H9 (cell line): ENCODE measurements at regions not wholly inside any gene's neighbourhood (a gene's known extent, or its start where the extent isn't known, plus 50 kb on each side); places are given as distances from the start of the nearest gene placed in this dataset.

ENCODE experiments used
- DNase-seq: peaks from one replicate; pipeline ENCODE4 v3.0.0-alpha.2; 2017
- H2AFZ ChIP-seq: one replicate; pipeline ENCODE4 v1.6.1; 2013; ENCODE audit warnings: mild to moderate bottlenecking, low read length, control low read depth, moderate library complexity
- H2AK5ac ChIP-seq: 2 replicates; pipeline ENCODE4 v1.6.1; 2013; ENCODE audit warnings: low read length, control low read depth, mixed read lengths; ENCODE audit not compliant: insufficient read length
- H2BK120ac ChIP-seq: one replicate; pipeline ENCODE4 v1.6.1; 2013; ENCODE audit warnings: low read depth, mild to moderate bottlenecking, low read length, control low read depth, inconsistent platforms; ENCODE audit not compliant: poor library complexity, severe bottlenecking
- H2BK12ac ChIP-seq: 2 replicates; pipeline ENCODE4 v1.6.1; 2013; ENCODE audit warnings: low read length, control low read depth, mixed read lengths, low read depth; ENCODE audit not compliant: insufficient read length
- H2BK15ac ChIP-seq: 2 replicates; pipeline ENCODE4 v1.6.1; 2013; ENCODE audit warnings: low read depth, low read length, control low read depth
- H2BK20ac ChIP-seq: one replicate; pipeline ENCODE4 v1.6.1; 2013; ENCODE audit warnings: low read depth, mild to moderate bottlenecking, low read length, control low read depth, inconsistent platforms; ENCODE audit not compliant: poor library complexity, severe bottlenecking
- H2BK5ac ChIP-seq: 2 replicates; pipeline ENCODE4 v1.6.1; 2013; ENCODE audit warnings: low read length, control low read depth, mixed read lengths; ENCODE audit not compliant: insufficient read length
- H3K14ac ChIP-seq: 2 replicates; pipeline ENCODE4 v1.6.1; 2013; ENCODE audit warnings: low read length, control low read depth; ENCODE audit not compliant: insufficient read depth
- H3K18ac ChIP-seq: 2 replicates; pipeline ENCODE4 v1.6.1; 2013; ENCODE audit warnings: low read depth, mild to moderate bottlenecking, mixed read lengths, low read length, control low read depth; ENCODE audit not compliant: insufficient read length
- H3K23ac ChIP-seq: 2 replicates; pipeline ENCODE4 v1.6.1; 2013; ENCODE audit warnings: low read length, control low read depth, mixed read lengths, low read depth; ENCODE audit not compliant: insufficient read length
- H3K23me2 ChIP-seq: 2 replicates; pipeline ENCODE4 v1.6.1; 2013; ENCODE audit warnings: low read depth, mild to moderate bottlenecking, mixed read lengths, low read length, control low read depth; ENCODE audit not compliant: insufficient read length, poor library complexity, severe bottlenecking
- H3K27ac ChIP-seq: 2 replicates; pipeline ENCODE4 v1.5.1; 2013; ENCODE audit warnings: low read length, control low read depth, mixed read lengths, low read depth; ENCODE audit not compliant: insufficient read length
- H3K27me3 ChIP-seq: 2 replicates; pipeline ENCODE4 v1.6.1; 2013; ENCODE audit warnings: low read length, control low read depth, inconsistent platforms; ENCODE audit not compliant: insufficient read depth
- H3K4ac ChIP-seq: 2 replicates; pipeline ENCODE4 v1.6.1; 2013; ENCODE audit warnings: low read depth, mild to moderate bottlenecking, control low read depth, inconsistent platforms, low read length, moderate library complexity
- H3K4me1 ChIP-seq: 2 replicates; pipeline ENCODE4 v1.6.1; 2013; ENCODE audit warnings: low read length, control low read depth, inconsistent platforms; ENCODE audit not compliant: insufficient read depth
- H3K4me2 ChIP-seq: 2 replicates; pipeline ENCODE4 v1.6.1; 2013; ENCODE audit warnings: low read length, control low read depth, mixed read lengths; ENCODE audit not compliant: insufficient read length, insufficient read depth
- H3K56ac ChIP-seq: 2 replicates; pipeline ENCODE4 v1.6.1; 2013; ENCODE audit warnings: low read depth, mild to moderate bottlenecking, mixed read lengths, low read length, control low read depth; ENCODE audit not compliant: insufficient read length
- H3K79me1 ChIP-seq: 2 replicates; pipeline ENCODE4 v1.6.1; 2013; ENCODE audit warnings: low read depth, mild to moderate bottlenecking, moderate library complexity, low read length, control low read depth, inconsistent platforms; ENCODE audit not compliant: insufficient read depth, poor library complexity, severe bottlenecking
- H3K79me2 ChIP-seq: 2 replicates; pipeline ENCODE4 v1.6.1; 2013; ENCODE audit warnings: low read length, control low read depth, inconsistent platforms; ENCODE audit not compliant: insufficient read depth
- H3K9ac ChIP-seq: 2 replicates; pipeline ENCODE4 v1.6.1; 2013; ENCODE audit warnings: low read length, control low read depth, mixed read lengths; ENCODE audit not compliant: insufficient read length; ENCODE audit errors: extremely low read depth
- H3K9me3 ChIP-seq: one replicate; pipeline ENCODE4 v1.6.1; 2013; ENCODE audit warnings: low read depth, low read length, inconsistent platforms; ENCODE audit not compliant: control insufficient read depth
- H3T11ph ChIP-seq: one replicate; pipeline ENCODE4 v1.6.1; 2013; ENCODE audit warnings: mild to moderate bottlenecking, low read length, control low read depth, inconsistent platforms
- H4K20me1 ChIP-seq: one replicate; pipeline ENCODE4 v1.6.1; 2013; ENCODE audit not compliant: control insufficient read depth, insufficient read length, insufficient read depth
- H4K5ac ChIP-seq: 2 replicates; pipeline ENCODE4 v1.6.1; 2013; ENCODE audit warnings: low read depth, mild to moderate bottlenecking, mixed read lengths, low read length, control low read depth; ENCODE audit not compliant: insufficient read length
- H4K8ac ChIP-seq: replicated peaks from 2 replicates; pipeline ENCODE4 v1.6.1; 2013; ENCODE audit warnings: low read length, control low read depth, mixed read lengths, low read depth; ENCODE audit not compliant: insufficient read length
- H4K91ac ChIP-seq: 2 replicates; pipeline ENCODE4 v1.6.1; 2013; ENCODE audit warnings: low read depth, mild to moderate bottlenecking, moderate library complexity, mixed read lengths, low read length, control low read depth; ENCODE audit not compliant: insufficient read length
- H3K27ac Mint-ChIP-seq, 3 experiments: 2 replicates in 2 of 3; 3 replicates in 1 of 3; pipeline ENCODE4 v1.8.0; 2020 to 2021; ENCODE audit warnings: mixed read lengths in 3 of 3, mild to moderate bottlenecking in 1 of 3, moderate library complexity in 1 of 3
- H3K27me3 Mint-ChIP-seq: 2 replicates; pipeline ENCODE4 v1.8.0; 2021; ENCODE audit warnings: low read depth, mild to moderate bottlenecking, moderate library complexity, mixed read lengths
- H3K36me3 Mint-ChIP-seq, 3 experiments: 2 replicates in 2 of 3; 3 replicates in 1 of 3; pipeline ENCODE4 v1.8.0; 2020 to 2021; ENCODE audit warnings: low read depth in 3 of 3, mixed read lengths in 3 of 3; ENCODE audit not compliant: insufficient read depth in 1 of 3
- H3K4me1 Mint-ChIP-seq, 2 experiments: 2 replicates each; pipeline ENCODE4 v1.8.0; 2020; ENCODE audit warnings: mixed read lengths in 2 of 2
- H3K4me3 Mint-ChIP-seq, 2 experiments: 2 replicates in 1 of 2; 3 replicates in 1 of 2; pipeline ENCODE4 v1.8.0; 2020 to 2021; ENCODE audit warnings: mild to moderate bottlenecking in 2 of 2, mixed read lengths in 2 of 2, moderate library complexity in 1 of 2
- H3K9me3 Mint-ChIP-seq, 2 experiments: 2 replicates in 1 of 2; 3 replicates in 1 of 2; pipeline ENCODE4 v1.8.0; 2020; ENCODE audit warnings: mild to moderate bottlenecking in 2 of 2, mixed read lengths in 2 of 2, moderate library complexity in 1 of 2
- WGBS: extraction: QIAGEN DNeasy Blood & Tissue Kit; methylation state at CpG from one replicate; pipeline ENCODE4 v1.1.7; 2013; ENCODE audit warnings: missing lambda C conversion rate, low lambda C conversion rate, mixed read lengths; ENCODE audit not compliant: insufficient read length; ENCODE audit errors: extremely low coverage; 5-methylcytosine and 5-hydroxymethylcytosine counted together
- TF ChIP-seq, protein P1 (sequence below): fragments of 200-600 bp; sonication (generic); conservative IDR thresholded peaks from 3 replicates; pipeline ENCODE4 v1.8.0; 2021; ENCODE audit warnings: antibody characterized with exemption, mild to moderate bottlenecking

DNA sequence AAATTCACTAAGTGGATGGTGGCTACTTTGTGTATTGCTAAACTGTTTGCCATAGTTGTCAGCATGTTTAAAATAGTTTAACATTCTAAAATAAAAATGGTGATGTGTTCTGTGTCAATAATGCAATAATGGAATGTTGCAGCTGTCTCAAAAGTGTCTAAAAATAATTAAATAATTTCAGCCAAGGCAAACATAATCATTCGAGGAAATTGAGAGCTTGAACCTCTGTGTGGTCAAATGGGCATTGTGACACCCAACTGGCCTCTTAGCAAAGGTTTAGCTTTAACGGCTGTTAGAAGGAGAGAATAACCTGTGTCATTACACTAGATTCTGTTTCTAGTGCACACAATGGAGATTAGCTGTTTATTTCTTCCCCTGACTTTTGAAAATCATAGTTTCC lies 278.5 kb downstream of the TMEM167A start:
- no peak overlapping the region for H3K18ac ChIP-seq
- H2BK20ac ChIP-seq = no peak overlapping the region
- no peak overlapping the region for H4K8ac ChIP-seq
- H2BK5ac ChIP-seq = no peak overlapping the region
- no peak overlapping the region for H3K4ac ChIP-seq
- H2AFZ ChIP-seq = no peak overlapping the region
- H3K9me3 ChIP-seq = no peaks in the 10 kb centered on the region
- H3K23me2 ChIP-seq = no peaks in the 10 kb centered on the region
- no peak overlapping the region for H2BK120ac ChIP-seq
- no peak overlapping the region for H2BK15ac ChIP-seq
- H3K27ac Mint-ChIP-seq = no peak overlapping the region
- H3K4me1 ChIP-seq = peaks cover 4% of the 10 kb centered on the region
- no peak overlapping the region for H3K14ac ChIP-seq
- no peaks in the 10 kb centered on the region for H3K27me3 Mint-ChIP-seq
- no peaks in the 10 kb centered on the region for H3K9me3 Mint-ChIP-seq
- TF ChIP-seq, protein P1, sequence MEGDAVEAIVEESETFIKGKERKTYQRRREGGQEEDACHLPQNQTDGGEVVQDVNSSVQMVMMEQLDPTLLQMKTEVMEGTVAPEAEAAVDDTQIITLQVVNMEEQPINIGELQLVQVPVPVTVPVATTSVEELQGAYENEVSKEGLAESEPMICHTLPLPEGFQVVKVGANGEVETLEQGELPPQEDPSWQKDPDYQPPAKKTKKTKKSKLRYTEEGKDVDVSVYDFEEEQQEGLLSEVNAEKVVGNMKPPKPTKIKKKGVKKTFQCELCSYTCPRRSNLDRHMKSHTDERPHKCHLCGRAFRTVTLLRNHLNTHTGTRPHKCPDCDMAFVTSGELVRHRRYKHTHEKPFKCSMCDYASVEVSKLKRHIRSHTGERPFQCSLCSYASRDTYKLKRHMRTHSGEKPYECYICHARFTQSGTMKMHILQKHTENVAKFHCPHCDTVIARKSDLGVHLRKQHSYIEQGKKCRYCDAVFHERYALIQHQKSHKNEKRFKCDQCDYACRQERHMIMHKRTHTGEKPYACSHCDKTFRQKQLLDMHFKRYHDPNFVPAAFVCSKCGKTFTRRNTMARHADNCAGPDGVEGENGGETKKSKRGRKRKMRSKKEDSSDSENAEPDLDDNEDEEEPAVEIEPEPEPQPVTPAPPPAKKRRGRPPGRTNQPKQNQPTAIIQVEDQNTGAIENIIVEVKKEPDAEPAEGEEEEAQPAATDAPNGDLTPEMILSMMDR = no peak
- no peaks in the 10 kb centered on the region for H3K27me3 ChIP-seq
- no peaks in the 10 kb centered on the region for H4K20me1 ChIP-seq
- H4K91ac ChIP-seq = no peak overlapping the region
- no peak overlapping the region for H2BK12ac ChIP-seq
- H2AK5ac ChIP-seq = no peak overlapping the region
- H3K56ac ChIP-seq = no peak overlapping the region
- H3K79me1 ChIP-seq = no peaks in the 10 kb centered on the region
- no peak overlapping the region for H3T11ph ChIP-seq
- H3K27ac ChIP-seq = no peak overlapping the region
- no peak overlapping the region for H4K5ac ChIP-seq
- no peak overlapping the region for H3K4me2 ChIP-seq
- H3K36me3 Mint-ChIP-seq = no peaks in the 10 kb centered on the region
- H3K4me3 Mint-ChIP-seq = no peak overlapping the region
- no peak overlapping the region for H3K9ac ChIP-seq
- H3K79me2 ChIP-seq = no peaks in the 10 kb centered on the region
- DNase-seq = no peak
- WGBS = no CpG with 5 or more reads among the region's 2 CpGs
- H3K4me1 Mint-ChIP-seq = peaks cover 27 to 29% of the 10 kb centered on the region in 2 experiments
- no peak overlapping the region for H3K23ac ChIP-seq
